ENCODE measurements at regions not wholly inside any gene's neighbourhood (a gene's known extent, or its start where the extent isn't known, plus 50 kb on each side); places are given as distances from the start of the nearest gene placed in this dataset.
A peak's percentile ranks its signal among the peaks of the same experiment; 100 is the strongest.
"Not testable (repeated sequence)": the region's sequence is repeated elsewhere in the genome, so short reads cannot be mapped to it uniquely, and the experiment has no call there.

- DNase-seq (ENCODE audit: low read depth) = no peak
These were observed 1085.9 kb downstream of the GATA3 start for GRCh38 chr10:9140373-9140772.

GRCh38 chr10:9147475-9147874, 1093.0 kb downstream of the GATA3 start:
- DNase-seq (ENCODE audit: low read depth) = no peak

DNA sequence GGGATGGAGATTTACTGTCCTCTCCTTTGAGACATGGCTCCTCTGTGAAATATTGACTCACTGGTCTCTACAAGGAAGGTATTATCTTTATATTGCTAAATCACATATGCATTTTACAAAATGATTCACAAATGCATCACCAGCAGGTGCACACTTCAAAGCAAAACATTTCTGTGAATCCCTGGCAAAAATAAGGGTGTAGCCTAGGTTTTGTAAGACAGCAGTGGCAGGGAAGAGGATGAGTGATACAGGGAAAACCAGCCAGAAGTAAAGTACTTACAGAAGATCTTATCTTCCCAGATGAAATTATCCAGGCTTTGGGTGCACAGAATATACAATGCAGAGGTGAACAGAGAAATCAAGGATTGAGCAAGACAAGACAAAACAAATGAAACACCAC, 1094.6 kb downstream of the GATA3 start:
- no peak for DNase-seq (ENCODE audit: low read depth)

DNA sequence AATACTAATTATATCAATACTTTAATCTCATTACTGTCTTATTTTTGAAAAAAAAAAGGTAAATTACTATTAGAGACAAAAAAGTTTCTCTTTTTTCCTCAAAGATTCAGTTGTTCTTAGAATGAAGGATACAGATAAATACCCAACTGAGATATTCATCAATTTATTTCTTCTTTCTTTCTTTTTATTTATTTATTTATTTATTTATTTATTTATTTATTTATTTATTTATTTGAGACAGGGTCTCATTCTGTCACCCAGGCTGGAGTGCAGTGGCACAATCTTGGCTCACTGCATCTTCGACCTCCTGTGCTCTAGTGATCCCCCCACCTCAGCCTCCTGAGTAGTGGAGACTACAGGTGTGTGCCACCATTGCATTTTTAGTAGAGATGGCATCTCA, 1098.6 kb downstream of the GATA3 start:
- not testable (repeated sequence) for DNase-seq (ENCODE audit: low read depth)

DNA sequence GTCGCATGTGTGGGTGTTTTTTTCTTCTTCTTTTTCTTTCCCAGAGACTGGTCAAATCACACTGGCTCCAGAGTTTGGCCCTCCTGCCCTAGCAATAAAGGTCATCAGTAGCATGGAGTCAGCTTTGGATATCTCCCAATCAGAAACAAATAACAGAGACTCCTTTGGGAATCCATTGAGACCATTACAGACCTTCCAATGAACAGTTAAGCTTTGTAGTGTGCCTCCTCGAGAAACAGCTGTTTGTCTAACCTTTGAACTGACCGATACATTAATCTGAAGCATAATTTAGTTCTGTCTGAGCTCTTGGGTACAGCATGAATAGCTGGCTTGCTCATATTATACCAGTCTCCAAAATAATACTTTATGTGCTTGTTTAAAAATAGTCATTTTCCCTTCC, 1103.2 kb downstream of the GATA3 start:
- no peak for DNase-seq (ENCODE audit: low read depth)

- DNase-seq (ENCODE audit: low read depth) = no peak
These were observed 1104.2 kb downstream of the GATA3 start for GRCh38 chr10:9158675-9159074.

DNA sequence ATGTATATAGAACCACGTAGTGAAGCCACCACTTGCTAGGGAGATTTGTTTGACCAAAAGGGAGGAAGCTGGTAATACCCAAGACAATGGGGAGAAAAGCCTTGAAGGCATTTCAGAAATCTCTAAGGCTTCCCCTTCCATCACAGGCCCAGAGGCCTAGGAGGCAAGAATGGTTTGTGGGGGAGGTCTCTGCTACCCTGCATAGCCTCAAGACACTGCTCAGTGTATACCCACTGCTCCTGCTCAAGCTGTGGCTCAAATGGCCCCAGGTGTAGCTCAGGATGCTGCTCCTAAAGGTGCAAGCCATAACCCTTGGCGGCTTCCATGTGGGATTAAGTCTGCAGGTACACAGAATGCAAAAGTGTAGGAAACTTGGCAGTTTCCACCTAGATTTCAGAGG, 1105.8 kb downstream of the GATA3 start:
- no peak for DNase-seq (ENCODE audit: low read depth)

DNA sequence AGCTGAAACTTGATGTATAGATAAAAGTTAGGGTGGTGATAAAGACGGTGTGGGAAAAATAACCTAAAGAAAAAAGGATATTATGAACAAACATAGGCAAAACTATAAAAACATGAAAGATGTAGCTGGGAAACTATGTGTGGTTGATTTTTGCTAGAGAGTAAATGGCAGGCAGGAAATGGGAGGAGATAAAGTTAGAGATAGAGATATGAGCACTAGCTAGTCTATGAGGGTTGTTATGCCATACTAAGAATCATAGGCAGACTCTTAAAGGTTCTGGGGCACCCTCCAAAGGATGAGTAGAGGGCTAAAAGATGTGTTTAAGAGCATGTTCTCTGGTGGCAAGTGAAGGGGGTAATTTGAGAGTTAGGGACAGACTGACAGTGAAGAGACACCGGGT, 1109.2 kb downstream of the GATA3 start:
- no peak for DNase-seq (ENCODE audit: low read depth)

DNA sequence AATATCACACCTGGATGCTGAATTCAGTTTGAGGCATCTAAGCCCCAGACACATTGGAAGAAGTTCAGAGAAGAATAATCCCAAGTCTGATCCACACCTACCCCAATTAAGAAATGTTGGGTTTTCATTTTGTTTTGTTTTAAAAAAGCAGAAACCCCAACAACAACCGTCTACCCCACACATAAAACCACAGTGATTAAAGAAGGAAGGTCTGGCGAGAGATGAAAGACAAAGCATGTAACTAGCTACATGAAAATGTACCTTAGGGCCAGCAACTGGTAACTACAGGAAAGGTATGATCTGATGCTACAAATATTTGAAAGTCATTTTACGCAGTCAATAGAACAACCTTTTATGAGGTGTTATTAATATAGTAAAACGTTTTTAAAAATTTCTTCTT, 1112.3 kb downstream of the GATA3 start:
- DNase-seq (ENCODE audit: low read depth) = no peak

GRCh38 chr10:9172276-9172675, 1117.8 kb downstream of the GATA3 start:
- DNase-seq (ENCODE audit: low read depth) = no peak

DNA sequence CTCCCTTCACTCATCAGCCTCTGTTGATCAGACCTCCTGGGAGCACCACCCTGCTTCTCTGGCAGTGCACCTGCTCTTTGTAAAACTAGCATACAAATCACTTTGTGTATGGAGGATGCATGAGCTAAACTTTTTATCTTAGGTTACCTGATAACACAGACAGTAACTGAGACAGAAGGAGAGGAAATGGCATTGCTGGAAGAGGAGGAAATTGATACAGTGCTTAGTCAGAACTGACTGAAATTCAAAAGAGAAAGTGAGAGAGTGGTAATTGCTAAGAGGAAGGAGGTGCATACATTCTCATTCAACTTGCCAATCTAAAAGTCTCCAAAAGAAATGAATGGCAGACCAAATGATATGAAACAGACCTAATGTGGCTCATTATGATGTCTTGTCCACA, 1120.7 kb downstream of the GATA3 start:
- no peak for DNase-seq (ENCODE audit: low read depth)

DNA sequence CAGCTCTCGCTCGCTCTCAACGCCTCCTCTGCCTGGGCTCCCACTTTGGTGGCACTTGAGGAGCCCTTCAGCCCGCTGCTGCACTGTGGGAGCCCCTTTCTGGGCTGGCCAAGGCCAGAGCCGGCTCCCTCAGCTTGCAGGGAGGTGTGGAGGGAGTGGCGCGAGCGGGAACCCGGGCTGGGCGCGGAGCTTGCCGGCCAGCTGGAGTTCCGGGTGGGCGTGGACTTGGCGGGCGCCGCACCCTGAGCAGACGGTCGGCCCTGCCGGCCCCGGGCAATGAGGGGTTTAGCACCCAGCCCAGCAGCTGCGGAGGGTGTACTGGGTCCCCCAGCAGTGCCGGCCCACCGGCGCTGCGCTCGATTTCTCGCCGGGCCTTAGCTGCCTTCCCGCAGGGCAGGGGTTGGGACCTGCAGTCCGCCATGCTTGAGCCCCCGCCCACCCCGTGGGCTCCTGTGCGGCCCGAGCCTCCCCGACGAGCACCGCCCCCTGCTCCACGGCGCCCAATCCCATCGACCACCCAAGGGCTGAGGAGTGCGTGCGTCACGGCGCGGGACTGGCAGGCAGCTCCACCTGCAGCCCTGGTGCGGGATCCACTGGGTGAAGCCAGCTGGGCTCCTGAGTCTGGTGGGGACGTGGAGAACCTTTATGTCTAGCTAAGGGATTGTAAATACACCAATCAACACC, 1128.9 kb downstream of the GATA3 start:
- not testable (repeated sequence) for DNase-seq (ENCODE audit: low read depth)

GRCh38 chr10:9188022-9188810, 1133.7 kb downstream of the GATA3 start:
- DNase-seq (ENCODE audit: low read depth) = no peak

- DNase-seq (ENCODE audit: low read depth) = no peak
These were observed 1135.0 kb downstream of the GATA3 start for GRCh38 chr10:9189448-9189847.

DNA sequence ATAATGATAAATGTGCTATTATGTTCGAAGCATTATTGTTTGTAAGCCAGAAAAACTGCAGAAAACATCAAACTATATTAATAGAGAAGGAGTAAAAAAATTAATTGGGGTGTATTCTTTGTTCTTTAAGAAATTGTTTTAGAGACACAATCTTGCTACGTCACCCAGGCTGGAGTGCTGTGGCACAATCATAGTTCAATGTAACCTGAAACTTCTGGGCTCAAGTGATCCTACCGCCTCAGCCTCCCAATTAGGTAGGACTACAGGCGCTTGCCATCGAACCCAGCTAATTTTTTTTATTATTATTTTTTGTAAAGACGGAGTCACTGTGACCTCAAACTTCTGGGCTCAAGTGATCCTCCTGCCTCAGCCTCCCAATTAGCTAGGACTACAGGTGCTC, 1138.6 kb downstream of the GATA3 start:
- no peak for DNase-seq (ENCODE audit: low read depth)

- no peak for DNase-seq (ENCODE audit: low read depth)
These were observed 1140.9 kb downstream of the GATA3 start for GRCh38 chr10:9195385-9195784.

DNA sequence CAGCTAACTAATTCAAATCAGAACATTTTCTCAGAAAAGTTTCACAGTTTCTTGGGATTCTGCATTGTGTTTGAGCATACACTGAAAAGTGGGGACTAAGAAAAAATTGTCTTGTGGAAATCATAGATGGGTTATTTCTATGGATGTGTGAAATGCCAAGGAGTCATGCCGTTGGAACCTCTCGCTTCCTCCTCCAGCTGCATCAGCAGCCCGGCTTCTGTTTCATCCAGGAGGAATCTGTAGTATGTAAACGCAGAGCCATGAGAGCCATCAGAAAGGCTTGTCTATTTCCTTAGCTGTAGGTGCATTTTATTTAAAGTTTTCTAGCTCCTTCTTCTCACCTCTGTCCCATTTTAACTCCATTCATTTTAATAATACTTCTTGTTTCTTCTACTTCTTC, 1144.1 kb downstream of the GATA3 start:
- no peak for DNase-seq (ENCODE audit: low read depth)

DNA sequence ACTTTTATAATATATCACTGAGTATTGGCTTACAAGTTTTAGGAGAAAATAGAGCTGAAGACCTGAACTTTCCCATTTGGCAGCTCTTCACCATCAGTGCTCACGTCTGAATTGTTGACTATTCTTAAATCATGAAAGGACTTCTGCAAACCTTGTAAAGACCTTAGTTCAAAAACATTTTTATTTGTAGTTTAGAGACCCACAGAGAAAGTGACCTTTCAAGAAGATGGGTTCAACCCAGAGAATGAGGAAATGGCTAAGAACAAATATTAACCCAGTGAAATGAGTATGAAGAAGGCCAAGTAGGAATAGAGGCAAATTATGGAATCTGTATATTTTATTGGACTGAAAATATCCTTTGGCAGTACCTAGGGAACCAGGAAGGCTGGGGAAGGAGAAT, 1151.1 kb downstream of the GATA3 start:
- no peak for DNase-seq (ENCODE audit: low read depth)

- DNase-seq (ENCODE audit: low read depth) = peak; percentile 49
These were observed 1154.8 kb downstream of the GATA3 start for GRCh38 chr10:9209105-9209798.

GRCh38 chr10:9211228-9211627, 1156.7 kb downstream of the GATA3 start:
- no peak for DNase-seq (ENCODE audit: low read depth)

- DNase-seq (ENCODE audit: low read depth) = no peak
These were observed 1160.1 kb downstream of the GATA3 start for GRCh38 chr10:9214618-9215017.

DNA sequence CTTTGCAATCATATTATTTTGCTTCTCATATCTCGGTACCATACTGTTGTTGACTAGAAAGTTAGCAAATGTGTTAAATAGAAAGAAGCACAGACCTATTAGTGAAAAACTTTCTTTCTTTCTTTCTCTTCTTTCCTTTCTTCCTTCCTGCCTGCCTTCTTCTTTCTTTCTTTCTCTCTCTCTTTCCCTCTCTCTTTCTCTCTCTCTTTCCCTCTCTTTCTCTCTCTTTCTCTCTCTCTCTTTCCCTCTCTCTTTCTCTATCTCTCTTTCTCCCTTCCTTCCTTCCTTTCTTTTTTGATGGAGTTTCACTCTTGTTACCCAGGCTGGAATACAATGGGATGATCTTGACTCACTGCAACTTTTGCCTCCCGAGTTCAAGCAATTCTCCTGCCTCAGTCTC, 1160.6 kb downstream of the GATA3 start:
- DNase-seq (ENCODE audit: low read depth) = no peak

DNA sequence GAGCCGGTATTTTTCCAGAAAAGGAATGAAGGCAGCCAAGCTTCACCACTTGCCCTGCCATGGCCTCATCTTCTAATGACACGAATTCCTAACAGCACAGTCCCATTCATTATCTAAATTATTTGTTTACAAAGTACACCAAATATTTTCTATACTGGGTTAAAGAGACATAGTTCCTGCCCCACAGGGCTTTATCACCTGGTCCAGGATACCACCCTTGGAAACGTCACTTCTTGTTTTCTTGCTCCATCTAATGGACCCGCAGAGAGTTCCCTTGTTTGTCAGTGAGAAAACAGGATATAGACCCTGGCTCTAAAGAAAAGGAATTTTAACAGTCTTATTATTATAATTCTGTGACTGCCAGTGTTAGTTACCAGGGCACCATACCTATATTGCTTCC, 1165.4 kb downstream of the GATA3 start:
- DNase-seq (ENCODE audit: low read depth) = no peak

Measured in activated T-helper 1 cell treated with Interleukin-2 at 50 U/mL for 16 hours (primary cell).